Thyroid gland (tissue), 4 donors: ENCODE measurements at regions not wholly inside any gene's neighbourhood (a gene's known extent, or its start where the extent isn't known, plus 50 kb on each side); places are given as distances from the start of the nearest gene placed in this dataset.

Source experiments
- DNase-seq, 2 donors: peaks; one replicate each; pipeline ENCODE4 v3.0.0-alpha.2; 2019
- H3K27ac ChIP-seq, 3 donors: fragments of 200-600 bp; sonication (generic); 1 replicate in 2 of 3; 2 replicates in 1 of 3; pipeline ENCODE4 v1.5.1; 2016 to 2019; ENCODE audit warnings: mild to moderate bottlenecking in 1 of 3, moderate library complexity in 1 of 3
- H3K27me3 ChIP-seq: fragments of 200-600 bp; sonication (generic); one replicate; pipeline ENCODE4 v1.5.1; 2019
- H3K36me3 ChIP-seq, 2 donors: fragments of 200-600 bp; sonication (generic); one replicate each; pipeline ENCODE4 v1.5.1; 2016 to 2019
- H3K4me1 ChIP-seq, 2 donors: fragments of 200-600 bp; sonication (generic); one replicate each; pipeline ENCODE4 v1.5.1; 2017 to 2019
- H3K4me3 ChIP-seq, 3 donors: fragments of 200-600 bp; sonication (generic); replicated peaks in 1 of 3; 1 replicate in 2 of 3; 2 replicates in 1 of 3; pipeline ENCODE4 v1.5.1; 2016; ENCODE audit warnings: mild to moderate bottlenecking in 1 of 3
- H3K9me3 ChIP-seq: fragments of 200-600 bp; sonication (generic); one replicate; pipeline ENCODE4 v1.5.1; 2017
- POLR2A ChIP-seq, 2 donors: fragments of 450-650 bp; IDR thresholded peaks; one replicate each; pipeline ENCODE4 v1.6.1; 2017; ENCODE audit warnings: antibody characterized with exemption in 2 of 2, mild to moderate bottlenecking in 2 of 2, moderate library complexity in 1 of 2
- WGBS, 2 donors: methylation state at CpG; one replicate each; pipeline ENCODE4 v1.1.5; 2017; 5-methylcytosine and 5-hydroxymethylcytosine counted together
- intact Hi-C: fragments of 100-400 bp; cut with DNase I; formaldehyde crosslinking; loops from one replicate; pipeline ENCODE4 v1.15.1; 2023
- TF ChIP-seq, protein P1 (sequence below), 6 experiments: fragments of 200-600 bp in 3 of 6; fragments of 450-650 bp in 3 of 6; sonication (generic) in 3 of 6; IDR thresholded peaks; one replicate each; pipeline ENCODE4 v1.5.1; 2016 to 2019; ENCODE audit warnings: antibody characterized with exemption in 6 of 6, mild to moderate bottlenecking in 2 of 6, inconsistent platforms in 1 of 6, moderate library complexity in 1 of 6

- Histone ChIP-seq H3K9me3 (no peaks in the 10 kb centered on the region), H3K27ac (peak overlapping the region; percentile 77 to 87 (median 82)), H3K36me3 (no peaks in the 10 kb centered on the region), H3K27me3 (no peaks in the 10 kb centered on the region), H3K4me3 (no peak overlapping the region), H3K4me1 (peaks cover 57 to 62% of the 10 kb centered on the region in 2 donors)
- DNase-seq = no peak
- TF ChIP-seq, protein P1, sequence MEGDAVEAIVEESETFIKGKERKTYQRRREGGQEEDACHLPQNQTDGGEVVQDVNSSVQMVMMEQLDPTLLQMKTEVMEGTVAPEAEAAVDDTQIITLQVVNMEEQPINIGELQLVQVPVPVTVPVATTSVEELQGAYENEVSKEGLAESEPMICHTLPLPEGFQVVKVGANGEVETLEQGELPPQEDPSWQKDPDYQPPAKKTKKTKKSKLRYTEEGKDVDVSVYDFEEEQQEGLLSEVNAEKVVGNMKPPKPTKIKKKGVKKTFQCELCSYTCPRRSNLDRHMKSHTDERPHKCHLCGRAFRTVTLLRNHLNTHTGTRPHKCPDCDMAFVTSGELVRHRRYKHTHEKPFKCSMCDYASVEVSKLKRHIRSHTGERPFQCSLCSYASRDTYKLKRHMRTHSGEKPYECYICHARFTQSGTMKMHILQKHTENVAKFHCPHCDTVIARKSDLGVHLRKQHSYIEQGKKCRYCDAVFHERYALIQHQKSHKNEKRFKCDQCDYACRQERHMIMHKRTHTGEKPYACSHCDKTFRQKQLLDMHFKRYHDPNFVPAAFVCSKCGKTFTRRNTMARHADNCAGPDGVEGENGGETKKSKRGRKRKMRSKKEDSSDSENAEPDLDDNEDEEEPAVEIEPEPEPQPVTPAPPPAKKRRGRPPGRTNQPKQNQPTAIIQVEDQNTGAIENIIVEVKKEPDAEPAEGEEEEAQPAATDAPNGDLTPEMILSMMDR (IDR thresholded peaks at IDR 0.05) = no peak
- TF ChIP-seq POLR2A (IDR thresholded peaks at IDR 0.05) = no peak
- intact Hi-C loops = loop anchor here (5.0 to 10.0 kb wide), 2 partner anchors 210 to 317 kb away; no protein-coding TSS in a partner anchor
- 61 to 71% methylated on average over 16 to 17 of the region's 17 CpGs for WGBS, 2 donors
Measured at GRCh38 chr1:234924450-234925355, 203.9 kb downstream of the TOMM20 start.

DNA sequence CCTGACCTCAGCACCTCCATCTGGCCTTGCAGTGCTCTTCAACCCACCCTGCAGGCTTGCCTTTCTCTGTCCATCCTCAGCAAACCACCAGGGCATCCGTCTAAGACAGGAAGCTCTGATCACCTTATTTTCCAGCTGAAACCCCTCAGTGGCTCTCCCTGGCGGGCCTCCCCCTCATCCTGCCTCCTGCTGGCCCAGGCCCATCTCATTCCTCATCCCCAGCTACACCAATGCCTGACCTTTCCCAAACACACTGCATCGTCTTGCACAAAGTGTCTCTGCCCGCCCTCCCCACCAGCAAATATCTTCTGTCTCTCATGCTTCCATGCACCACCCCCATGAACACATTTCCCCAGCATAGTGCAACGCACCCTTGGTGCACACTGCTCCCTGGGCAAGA is 205.0 kb downstream of the TOMM20 start:
- WGBS, 2 donors = 95 to 96% methylated on average over 5 of the region's 5 CpGs
- Histone ChIP-seq H3K36me3 (no peaks in the 10 kb centered on the region), H3K4me1 (peaks cover 67 to 72% of the 10 kb centered on the region in 2 donors), H3K27ac (peak overlapping the region in 2 of 3 donors; percentile 6 to 87), H3K9me3 (no peaks in the 10 kb centered on the region), H3K4me3 (no peak overlapping the region), H3K27me3 (no peaks in the 10 kb centered on the region)
- no peak for DNase-seq
- TF ChIP-seq POLR2A (IDR thresholded peaks at IDR 0.05) = no peak
- TF ChIP-seq, protein P1 (IDR thresholded peaks at IDR 0.05) = no peak
- intact Hi-C loops = loop anchor here (5.0 to 10.0 kb wide), 2 partner anchors 209 to 316 kb away; no protein-coding TSS in a partner anchor

DNA sequence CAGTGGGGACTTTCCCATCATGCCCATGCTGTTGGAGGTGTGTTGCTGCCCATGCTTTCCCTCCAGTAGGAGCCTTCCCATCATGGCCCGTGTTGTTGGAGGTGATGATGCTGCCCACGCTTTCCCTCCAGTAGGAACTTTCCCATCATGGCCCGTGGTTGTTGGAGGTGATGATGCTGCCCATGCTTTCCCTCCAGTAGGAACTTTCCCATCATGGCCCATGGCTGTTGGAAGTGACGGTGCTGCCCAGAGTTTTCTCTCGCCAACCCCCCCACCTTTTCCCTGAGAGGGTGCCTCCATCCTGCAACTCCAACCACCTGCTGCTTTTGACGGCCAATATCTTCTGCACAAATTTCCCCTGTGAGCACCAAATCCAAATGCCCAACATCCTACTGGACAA is 205.7 kb downstream of the TOMM20 start:
- Histone ChIP-seq H3K9me3 (no peaks in the 10 kb centered on the region), H3K27me3 (no peaks in the 10 kb centered on the region), H3K27ac (peak overlapping the region in 2 of 3 donors; percentile 87 to 91), H3K36me3 (no peaks in the 10 kb centered on the region), H3K4me1 (peaks cover 72 to 79% of the 10 kb centered on the region in 2 donors), H3K4me3 (no peak overlapping the region)
- no peak for DNase-seq
- TF ChIP-seq, protein P1 (IDR thresholded peaks at IDR 0.05) = no peak
- TF ChIP-seq POLR2A (IDR thresholded peaks at IDR 0.05) = no peak
- WGBS, 2 donors = 93 to 98% methylated on average over 6 of the region's 6 CpGs
- intact Hi-C loops = loop anchor here (5.0 to 10.0 kb wide), 2 partner anchors 208 to 316 kb away; no protein-coding TSS in a partner anchor

DNA sequence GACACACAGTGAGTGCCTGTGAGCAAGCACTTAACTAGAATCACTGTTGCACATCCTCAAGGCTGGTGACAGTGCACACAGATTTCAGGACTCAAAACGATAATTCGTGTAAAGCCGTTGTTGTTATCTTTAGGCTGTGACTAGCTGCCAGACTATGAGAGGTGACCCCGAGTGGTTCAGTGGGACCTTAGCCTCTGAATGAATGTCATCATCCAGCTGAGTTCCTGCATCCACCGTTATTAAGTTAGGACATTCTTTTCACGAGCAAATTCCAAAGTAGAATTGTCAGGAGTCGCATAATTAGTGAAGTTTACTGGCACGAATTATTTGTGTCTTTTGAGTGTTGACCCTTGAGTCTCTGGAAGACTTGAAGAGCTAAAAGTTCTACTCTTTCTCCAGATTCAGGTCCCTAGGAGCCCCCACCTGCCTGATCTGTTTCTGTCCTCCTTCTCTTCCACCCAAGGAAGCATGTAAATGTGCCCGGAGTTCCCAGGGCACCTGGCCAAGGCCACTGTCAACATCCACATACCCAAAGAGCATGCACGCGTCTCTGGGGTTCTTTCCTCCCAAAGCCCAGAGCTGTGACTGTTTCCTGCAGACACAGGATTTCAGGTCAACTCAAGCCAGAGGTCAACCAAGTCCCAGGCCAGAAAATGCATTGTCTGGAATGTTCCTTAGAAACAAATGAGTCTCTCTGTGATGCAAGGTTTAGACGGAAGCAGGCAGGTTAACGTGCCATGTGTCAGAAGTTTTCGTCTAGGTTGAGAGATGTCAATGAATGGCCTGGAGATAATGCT is 207.2 kb downstream of the TOMM20 start:
- DNase-seq = peak; percentile 96 to 98
- intact Hi-C loops = loop anchor here (5.0 to 10.0 kb wide), 2 partner anchors 207 to 314 kb away; no protein-coding TSS in a partner anchor
- H3K4me3 ChIP-seq = no peak overlapping the region
- peak overlapping the region; percentile 75 to 91 (median 87) for H3K27ac ChIP-seq
- H3K27me3 ChIP-seq = no peaks in the 10 kb centered on the region
- no peaks in the 10 kb centered on the region for H3K36me3 ChIP-seq
- H3K4me1 ChIP-seq = peaks cover 63 to 79% of the 10 kb centered on the region in 2 donors
- WGBS, 2 donors = 16 to 23% methylated on average over 14 of the region's 14 CpGs
- TF ChIP-seq, protein P1 (IDR thresholded peaks at IDR 0.05) = no peak
- TF ChIP-seq POLR2A (IDR thresholded peaks at IDR 0.05) = no peak
- no peaks in the 10 kb centered on the region for H3K9me3 ChIP-seq
